Keratinocyte (primary cell): ENCODE measurements at regions not wholly inside any gene's neighbourhood (a gene's known extent, or its start where the extent isn't known, plus 50 kb on each side); places are given as distances from the start of the nearest gene placed in this dataset.

Source experiments
- CTCF ChIP-seq, 3 experiments: IDR thresholded peaks in 1 of 3; conservative IDR thresholded peaks in 1 of 3; optimal IDR thresholded peaks in 1 of 3; 2 replicates in 2 of 3; 3 replicates in 1 of 3; pipeline versions ENCODE3 to v1.5.1; 2011; ENCODE audit warnings: low read length in 3 of 3, mild to moderate bottlenecking in 3 of 3, moderate library complexity in 2 of 3, control low read depth in 1 of 3, inconsistent platforms in 1 of 3; ENCODE audit not compliant: insufficient read depth in 2 of 3; ENCODE audit errors: extremely low read depth in 1 of 3
- EZH2 ChIP-seq: IDR thresholded peaks from one replicate; pipeline ENCODE4 v1.6.1; 2012; ENCODE audit warnings: inconsistent platforms, mild to moderate bottlenecking, low read length, moderate library complexity

- TF ChIP-seq CTCF (optimal IDR thresholded peaks at IDR 0.05 in 1 of 3, IDR thresholded peaks at IDR 0.05 in 1 of 3, conservative IDR thresholded peaks at IDR 0.05 in 1 of 3; ENCODE audit: extremely low read depth in 1 of 3, insufficient read depth in 2 of 3, low read length in 3 of 3) = peak in 1 of 3 experiments; percentile 10
- TF ChIP-seq EZH2 = no peak
These were observed 254.1 kb upstream of the N4BP1 start for GRCh38 chr16:48864055-48864454.
